ENCODE measurements at regions not wholly inside any gene's neighbourhood (a gene's known extent, or its start where the extent isn't known, plus 50 kb on each side); places are given as distances from the start of the nearest gene placed in this dataset.

GRCh38 chr1:56442290-56442877 is 137.0 kb downstream of the PLPP3 start:
- 94 to 98% (median 97%) methylated on average over 2 of the region's 2 CpGs for WGBS, 3 donors
- no peak for DNase-seq
- no peaks in the 10 kb centered on the region for H3K36me3 ChIP-seq
- intact Hi-C loops (cut with DNase I), result no loop called here
- H3K4me1 ChIP-seq (ENCODE audit: insufficient read depth), result peaks cover 4% of the 10 kb centered on the region
- no peaks in the 10 kb centered on the region for H3K9me3 ChIP-seq
- no peaks in the 10 kb centered on the region for H3K27me3 ChIP-seq
- TF ChIP-seq EP300 (IDR thresholded peaks at IDR 0.05), result no peak
- TF ChIP-seq POLR2A (IDR thresholded peaks at IDR 0.05), result no peak
- TF ChIP-seq CTCF (IDR thresholded peaks at IDR 0.05), result no peak
- no peak overlapping the region for H3K4me3 ChIP-seq
- H3K27ac ChIP-seq, result no peak overlapping the region

GRCh38 chr1:56441601-56442000 is 137.8 kb downstream of the PLPP3 start:
- 93 to 95% (median 95%) methylated on average over 3 of the region's 3 CpGs for WGBS, 3 donors
- TF ChIP-seq EP300 (IDR thresholded peaks at IDR 0.05) (no peak), CTCF (IDR thresholded peaks at IDR 0.05) (no peak), POLR2A (IDR thresholded peaks at IDR 0.05) (no peak)
- Histone ChIP-seq H3K4me3 (no peak overlapping the region), H3K4me1 (ENCODE audit: insufficient read depth) (peaks cover 4% of the 10 kb centered on the region), H3K36me3 (no peaks in the 10 kb centered on the region), H3K27ac (no peak overlapping the region), H3K27me3 (no peaks in the 10 kb centered on the region), H3K9me3 (no peaks in the 10 kb centered on the region)
- DNase-seq, result no peak
- intact Hi-C loops (cut with DNase I), result no loop called here

GRCh38 chr1:56439610-56440264 is 139.6 kb downstream of the PLPP3 start:
- Histone ChIP-seq H3K36me3 (no peaks in the 10 kb centered on the region), H3K4me1 (ENCODE audit: insufficient read depth) (peaks cover 4% of the 10 kb centered on the region), H3K4me3 (no peak overlapping the region), H3K27ac (no peak overlapping the region), H3K9me3 (no peaks in the 10 kb centered on the region), H3K27me3 (no peaks in the 10 kb centered on the region)
- TF ChIP-seq EP300 (IDR thresholded peaks at IDR 0.05) (no peak), CTCF (IDR thresholded peaks at IDR 0.05) (no peak), POLR2A (IDR thresholded peaks at IDR 0.05) (no peak)
- DNase-seq, result no peak
- intact Hi-C loops (cut with DNase I), result no loop called here
- 23 to 30% (median 26%) methylated on average over 4 of the region's 4 CpGs for WGBS, 3 donors

- no peak overlapping the region for H3K27ac ChIP-seq
- peaks cover 4% of the 10 kb centered on the region for H3K4me1 ChIP-seq (ENCODE audit: insufficient read depth)
- no peaks in the 10 kb centered on the region for H3K9me3 ChIP-seq
- DNase-seq, result no peak
- H3K4me3 ChIP-seq, result no peak overlapping the region
- TF ChIP-seq CTCF (IDR thresholded peaks at IDR 0.05), result no peak
- intact Hi-C loops (cut with DNase I), result no loop called here
- no peaks in the 10 kb centered on the region for H3K36me3 ChIP-seq
- no peaks in the 10 kb centered on the region for H3K27me3 ChIP-seq
- 69 to 91% (median 79%) methylated on average over 4 of the region's 4 CpGs for WGBS, 3 donors
Observed at GRCh38 chr1:56438901-56439551, 140.3 kb downstream of the PLPP3 start.

Data from ovary (tissue), 7 donors.